ENCODE measurements at regions not wholly inside any gene's neighbourhood (a gene's known extent, or its start where the extent isn't known, plus 50 kb on each side); places are given as distances from the start of the nearest gene placed in this dataset.

DNA sequence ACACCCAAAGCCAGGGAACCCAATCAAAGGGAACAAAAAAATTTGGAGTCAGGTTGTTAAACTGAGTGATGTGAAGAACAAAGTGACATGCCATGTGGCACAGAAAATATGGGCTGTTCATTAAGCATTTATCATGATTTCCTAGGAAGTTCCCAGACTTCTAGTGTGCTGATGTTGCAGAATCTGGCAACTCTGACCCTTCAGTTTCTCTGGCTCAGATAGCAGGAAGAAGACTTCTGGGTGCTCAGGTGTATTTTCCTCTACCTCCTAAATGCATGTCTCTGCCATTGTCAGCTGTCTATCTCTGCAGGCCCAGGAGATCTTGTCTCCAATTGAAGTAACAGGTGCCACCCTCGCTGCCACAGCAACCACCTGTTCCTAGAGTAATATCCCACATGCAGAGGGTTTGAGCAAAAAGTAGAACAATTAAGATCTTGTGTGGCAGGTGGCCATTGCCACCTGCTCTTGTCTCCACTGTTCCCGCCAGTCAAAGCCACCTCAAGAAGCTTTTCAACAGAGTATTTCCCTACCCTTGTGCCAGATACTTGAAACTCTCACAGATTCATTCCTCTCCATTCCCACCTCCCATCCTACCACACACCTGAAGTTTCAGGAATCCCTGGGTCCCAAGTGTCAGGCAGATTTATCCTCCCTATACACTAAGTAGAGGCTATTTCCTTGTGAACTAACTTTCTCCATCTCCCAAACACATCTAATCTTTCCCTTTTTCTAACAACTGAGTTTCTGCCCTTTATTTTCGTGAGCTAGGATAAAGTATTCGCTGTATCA lies 533.7 kb upstream of the CHAC2 start:
- 0 out of 2 replicates have a peak overlapping the region, but pooled peaks have one; percentile 35 for H3K4me2 ChIP-seq
- TF ChIP-seq EZH2phosphoT487 (IDR thresholded peaks at IDR 0.05; ENCODE audit: unreplicated experiment) (no peak), EZH2 (IDR thresholded peaks at IDR 0.05; ENCODE audit: low read depth, unreplicated experiment) (no peak), ZNF462 (CRISPR knock-in tag; IDR thresholded peaks at IDR 0.05) (no peak), CTCF (conservative IDR thresholded peaks at IDR 0.05; ENCODE audit: low read depth in 2 of 2) (no peak), POLR2AphosphoS5 (IDR thresholded peaks at IDR 0.05; ENCODE audit: low read depth) (no peak), NANOG (IDR thresholded peaks at IDR 0.05; ENCODE audit: borderline replicate concordance) (no peak), ZNF331 (CRISPR knock-in tag; IDR thresholded peaks at IDR 0.05; ENCODE audit: low read depth) (no peak), CREB1 (CRISPR knock-in tag; IDR thresholded peaks at IDR 0.05; ENCODE audit: low read depth) (no peak), STAT1 (IDR thresholded peaks at IDR 0.05; ENCODE audit: unreplicated experiment) (no peak), ZNF114 (CRISPR knock-in tag; IDR thresholded peaks at IDR 0.05) (no peak), JUNB (IDR thresholded peaks at IDR 0.05; ENCODE audit: unreplicated experiment) (no peak)
- TF ChIP-seq, protein P1, sequence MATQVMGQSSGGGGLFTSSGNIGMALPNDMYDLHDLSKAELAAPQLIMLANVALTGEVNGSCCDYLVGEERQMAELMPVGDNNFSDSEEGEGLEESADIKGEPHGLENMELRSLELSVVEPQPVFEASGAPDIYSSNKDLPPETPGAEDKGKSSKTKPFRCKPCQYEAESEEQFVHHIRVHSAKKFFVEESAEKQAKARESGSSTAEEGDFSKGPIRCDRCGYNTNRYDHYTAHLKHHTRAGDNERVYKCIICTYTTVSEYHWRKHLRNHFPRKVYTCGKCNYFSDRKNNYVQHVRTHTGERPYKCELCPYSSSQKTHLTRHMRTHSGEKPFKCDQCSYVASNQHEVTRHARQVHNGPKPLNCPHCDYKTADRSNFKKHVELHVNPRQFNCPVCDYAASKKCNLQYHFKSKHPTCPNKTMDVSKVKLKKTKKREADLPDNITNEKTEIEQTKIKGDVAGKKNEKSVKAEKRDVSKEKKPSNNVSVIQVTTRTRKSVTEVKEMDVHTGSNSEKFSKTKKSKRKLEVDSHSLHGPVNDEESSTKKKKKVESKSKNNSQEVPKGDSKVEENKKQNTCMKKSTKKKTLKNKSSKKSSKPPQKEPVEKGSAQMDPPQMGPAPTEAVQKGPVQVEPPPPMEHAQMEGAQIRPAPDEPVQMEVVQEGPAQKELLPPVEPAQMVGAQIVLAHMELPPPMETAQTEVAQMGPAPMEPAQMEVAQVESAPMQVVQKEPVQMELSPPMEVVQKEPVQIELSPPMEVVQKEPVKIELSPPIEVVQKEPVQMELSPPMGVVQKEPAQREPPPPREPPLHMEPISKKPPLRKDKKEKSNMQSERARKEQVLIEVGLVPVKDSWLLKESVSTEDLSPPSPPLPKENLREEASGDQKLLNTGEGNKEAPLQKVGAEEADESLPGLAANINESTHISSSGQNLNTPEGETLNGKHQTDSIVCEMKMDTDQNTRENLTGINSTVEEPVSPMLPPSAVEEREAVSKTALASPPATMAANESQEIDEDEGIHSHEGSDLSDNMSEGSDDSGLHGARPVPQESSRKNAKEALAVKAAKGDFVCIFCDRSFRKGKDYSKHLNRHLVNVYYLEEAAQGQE (IDR thresholded peaks at IDR 0.05; ENCODE audit: unreplicated experiment) = no peak
- TF ChIP-seq, protein P2, sequence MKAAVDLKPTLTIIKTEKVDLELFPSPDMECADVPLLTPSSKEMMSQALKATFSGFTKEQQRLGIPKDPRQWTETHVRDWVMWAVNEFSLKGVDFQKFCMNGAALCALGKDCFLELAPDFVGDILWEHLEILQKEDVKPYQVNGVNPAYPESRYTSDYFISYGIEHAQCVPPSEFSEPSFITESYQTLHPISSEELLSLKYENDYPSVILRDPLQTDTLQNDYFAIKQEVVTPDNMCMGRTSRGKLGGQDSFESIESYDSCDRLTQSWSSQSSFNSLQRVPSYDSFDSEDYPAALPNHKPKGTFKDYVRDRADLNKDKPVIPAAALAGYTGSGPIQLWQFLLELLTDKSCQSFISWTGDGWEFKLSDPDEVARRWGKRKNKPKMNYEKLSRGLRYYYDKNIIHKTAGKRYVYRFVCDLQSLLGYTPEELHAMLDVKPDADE (IDR thresholded peaks at IDR 0.05) = no peak
- H3K27ac ChIP-seq (ENCODE audit: low read depth) = peak overlapping the region; percentile 7; the same call in 1 of the 2 replicates
- DNase-seq (ENCODE audit: low spot score) = peak; percentile 2
- ATAC-seq = peak; percentile 61
- H3K27me3 ChIP-seq (ENCODE audit: insufficient read depth) = no peaks in the 10 kb centered on the region
- no peak overlapping the region for H3K4me3 ChIP-seq
- no peaks in the 10 kb centered on the region for H3K36me3 Mint-ChIP-seq (ENCODE audit: low read depth)
- peak overlapping the region; percentile 18; the same call in 1 of the 2 replicates for H2AFZ ChIP-seq
- no peaks in the 10 kb centered on the region for H3K27me3 Mint-ChIP-seq (ENCODE audit: insufficient read depth, low read depth, poor library complexity)
- H3K4me1 Mint-ChIP-seq = peaks cover 28% of the 10 kb centered on the region
- H4K20me1 ChIP-seq (replicated peaks; ENCODE audit: insufficient read depth) = no peaks in the 10 kb centered on the region
- no peaks in the 10 kb centered on the region for H3F3A ChIP-seq (replicated peaks; ENCODE audit: low read depth)
- no peaks in the 10 kb centered on the region for H3K79me2 ChIP-seq (replicated peaks; ENCODE audit: insufficient read depth)
- no peaks in the 10 kb centered on the region for H3K9me2 ChIP-seq (ENCODE audit: insufficient read depth)
- H3K4me3 Mint-ChIP-seq = no peak overlapping the region
- H3K27ac Mint-ChIP-seq = peak overlapping the region; percentile 91
- H3K9me3 Mint-ChIP-seq = no peaks in the 10 kb centered on the region
- no peaks in the 10 kb centered on the region for H3K36me3 ChIP-seq (ENCODE audit: insufficient read depth)
- peaks cover 9% of the 10 kb centered on the region; the same call in 1 of the 2 replicates for H3K4me1 ChIP-seq (ENCODE audit: insufficient read depth)

Data from GM23338 (cell line).